IPS-NIHi7 (cell line): ENCODE measurements at regions not wholly inside any gene's neighbourhood (a gene's known extent, or its start where the extent isn't known, plus 50 kb on each side); places are given as distances from the start of the nearest gene placed in this dataset.

Experiments
- DNase-seq: peaks from one replicate; pipeline ENCODE4 v3.0.0; 2012; ENCODE audit warnings: mixed read lengths; ENCODE audit errors: extremely low spot score

- peak; percentile 94 for DNase-seq
Measured at GRCh38 chr1:181142096-181142958, 53.8 kb downstream of the IER5 start.

GRCh38 chr1:181143102-181143859 is 54.8 kb downstream of the IER5 start:
- DNase-seq: no peak

- no peak for DNase-seq
Measured at GRCh38 chr1:181144238-181144637, 55.7 kb downstream of the IER5 start.

GRCh38 chr1:181148636-181149035 is 60.1 kb downstream of the IER5 start:
- no peak for DNase-seq

GRCh38 chr1:181149326-181150125 is 61.0 kb downstream of the IER5 start:
- DNase-seq: no peak

- no peak for DNase-seq
Measured at GRCh38 chr1:181150273-181150672, 61.8 kb downstream of the IER5 start.

- DNase-seq: no peak
Measured at GRCh38 chr1:181150842-181151241, 62.3 kb downstream of the IER5 start.

GRCh38 chr1:181151378-181152326 is 63.2 kb downstream of the IER5 start:
- no peak for DNase-seq

GRCh38 chr1:181152892-181153633 is 64.6 kb downstream of the IER5 start:
- peak; percentile 69 for DNase-seq

GRCh38 chr1:181153634-181153961 is 65.1 kb downstream of the IER5 start:
- DNase-seq: no peak

GRCh38 chr1:181155339-181155738 is 66.8 kb downstream of the IER5 start:
- no peak for DNase-seq

GRCh38 chr1:181159451-181160140 is 71.1 kb downstream of the IER5 start:
- DNase-seq: no peak

- DNase-seq: no peak
Measured at GRCh38 chr1:181160322-181160721, 71.8 kb downstream of the IER5 start.

GRCh38 chr1:181160998-181161870 is 72.7 kb downstream of the IER5 start:
- no peak for DNase-seq

- no peak for DNase-seq
Measured at GRCh38 chr1:181163662-181164061, 75.2 kb downstream of the IER5 start.

GRCh38 chr1:181166377-181167196 is 78.1 kb downstream of the IER5 start:
- DNase-seq: peak; percentile 87

- no peak for DNase-seq
Measured at GRCh38 chr1:181169281-181169865, 80.9 kb downstream of the IER5 start.

- no peak for DNase-seq
Measured at GRCh38 chr1:181170194-181170593, 81.7 kb downstream of the IER5 start.
